ENCODE measurements at regions not wholly inside any gene's neighbourhood (a gene's known extent, or its start where the extent isn't known, plus 50 kb on each side); places are given as distances from the start of the nearest gene placed in this dataset.

- DNase-seq, result no peak
- H3K4me3 Mint-ChIP-seq, result no peak overlapping the region
- H3K27ac Mint-ChIP-seq, result no peak overlapping the region
Observed at GRCh38 chr14:89600950-89601826, 184.2 kb upstream of the FOXN3 start.

DNA sequence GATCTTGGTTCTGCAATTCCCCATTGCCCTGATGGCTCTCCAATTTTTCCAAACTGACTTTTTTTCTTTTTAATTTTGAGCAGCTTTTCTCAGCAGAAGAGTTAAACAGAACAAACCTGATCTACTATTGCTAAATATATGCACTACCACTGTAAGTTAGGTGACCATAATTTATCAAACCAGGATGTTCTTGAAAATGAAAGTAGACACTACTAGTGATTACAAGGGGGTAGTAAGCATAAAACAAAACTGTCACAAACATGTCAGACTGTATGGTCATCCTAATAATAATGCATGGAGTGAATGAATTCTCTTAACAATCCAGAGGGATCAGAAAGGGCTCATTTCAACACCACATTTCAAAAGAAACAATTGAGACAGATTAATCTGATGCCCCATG lies 183.0 kb upstream of the FOXN3 start:
- peaks cover 55% of the 10 kb centered on the region for H3K36me3 Mint-ChIP-seq (ENCODE audit: low read depth)
- peaks cover 44% of the 10 kb centered on the region for H3K4me1 Mint-ChIP-seq
- H3K9me3 Mint-ChIP-seq, result peaks cover 41% of the 10 kb centered on the region
- peak overlapping the region; percentile 26 for H3K27ac Mint-ChIP-seq
- no peak overlapping the region for H3K4me3 Mint-ChIP-seq
- H3K27me3 Mint-ChIP-seq, result no peaks in the 10 kb centered on the region
- DNase-seq, result no peak
- no peak for ATAC-seq

More at GRCh38 chr14:89600950-89601826, 184.2 kb upstream of the FOXN3 start:
- Mint-ChIP-seq H3K9me3 (peaks cover 40% of the 10 kb centered on the region), H3K36me3 (ENCODE audit: low read depth) (peaks cover 58% of the 10 kb centered on the region), H3K4me1 (peaks cover 46% of the 10 kb centered on the region), H3K27me3 (no peaks in the 10 kb centered on the region)
- no peak for ATAC-seq

- H3K9me3 Mint-ChIP-seq, result peaks cover 41% of the 10 kb centered on the region
- peaks cover 54% of the 10 kb centered on the region for H3K36me3 Mint-ChIP-seq (ENCODE audit: low read depth)
- ATAC-seq, result no peak
- H3K4me1 Mint-ChIP-seq, result peaks cover 30% of the 10 kb centered on the region
- H3K27ac Mint-ChIP-seq, result no peak overlapping the region
- H3K27me3 Mint-ChIP-seq, result no peaks in the 10 kb centered on the region
- no peak overlapping the region for H3K4me3 Mint-ChIP-seq
- DNase-seq, result no peak
Observed at GRCh38 chr14:89598548-89599186, 181.6 kb upstream of the FOXN3 start.

DNA sequence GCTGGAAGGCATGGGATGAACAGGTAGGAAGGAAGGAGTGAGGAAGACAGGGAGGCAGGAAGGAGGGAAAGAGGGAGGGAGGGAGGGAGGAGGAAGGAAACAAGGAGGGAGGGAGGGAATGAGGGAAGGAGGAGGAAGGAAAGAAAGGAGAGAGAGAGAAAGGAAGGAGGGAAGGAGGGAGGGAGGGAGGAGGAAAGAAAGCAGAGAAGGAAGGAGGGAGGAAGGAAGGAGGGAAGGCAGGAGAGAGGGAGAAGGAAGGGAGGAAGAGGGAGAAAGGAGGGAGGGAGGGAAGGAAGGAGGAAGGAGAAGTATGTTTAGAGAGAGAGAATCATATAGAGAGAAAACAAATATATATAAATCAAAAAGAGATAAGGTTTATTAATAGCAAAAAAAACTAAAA lies 175.9 kb upstream of the FOXN3 start:
- Mint-ChIP-seq H3K4me3 (no peak overlapping the region), H3K27me3 (no peaks in the 10 kb centered on the region), H3K9me3 (peaks cover 40% of the 10 kb centered on the region), H3K4me1 (peaks cover 42% of the 10 kb centered on the region), H3K27ac (no peak overlapping the region), H3K36me3 (ENCODE audit: low read depth) (peaks cover 49% of the 10 kb centered on the region)
- DNase-seq (no peak), ATAC-seq (no peak)

GRCh38 chr14:89589400-89590118 lies 172.5 kb upstream of the FOXN3 start:
- peaks cover 64% of the 10 kb centered on the region for H3K4me1 Mint-ChIP-seq
- peak overlapping the region; percentile 5 for H3K27ac Mint-ChIP-seq
- no peak for DNase-seq
- no peak overlapping the region for H3K4me3 Mint-ChIP-seq
- ATAC-seq, result peak; percentile 27
- peaks cover 19% of the 10 kb centered on the region for H3K9me3 Mint-ChIP-seq
- H3K36me3 Mint-ChIP-seq (ENCODE audit: low read depth), result peaks cover 45% of the 10 kb centered on the region
- H3K27me3 Mint-ChIP-seq, result no peaks in the 10 kb centered on the region

GRCh38 chr14:89588840-89589296 lies 171.8 kb upstream of the FOXN3 start:
- ATAC-seq (no peak), DNase-seq (no peak)
- Mint-ChIP-seq H3K4me3 (no peak overlapping the region), H3K27me3 (no peaks in the 10 kb centered on the region), H3K27ac (peak overlapping the region; percentile 5), H3K4me1 (peaks cover 64% of the 10 kb centered on the region), H3K9me3 (peaks cover 16% of the 10 kb centered on the region), H3K36me3 (ENCODE audit: low read depth) (peaks cover 40% of the 10 kb centered on the region)

- H3K36me3 Mint-ChIP-seq (ENCODE audit: low read depth), result peaks cover 40% of the 10 kb centered on the region
- no peak for ATAC-seq
- peaks cover 64% of the 10 kb centered on the region for H3K4me1 Mint-ChIP-seq
- H3K27ac Mint-ChIP-seq, result no peak overlapping the region
- H3K9me3 Mint-ChIP-seq, result peaks cover 16% of the 10 kb centered on the region
- H3K4me3 Mint-ChIP-seq, result no peak overlapping the region
- no peaks in the 10 kb centered on the region for H3K27me3 Mint-ChIP-seq
- DNase-seq, result no peak
Observed at GRCh38 chr14:89588016-89588415, 171.0 kb upstream of the FOXN3 start.

- no peak for ATAC-seq
Observed at GRCh38 chr14:89587136-89587420, 170.0 kb upstream of the FOXN3 start.

GRCh38 chr14:89586258-89587135 lies 169.5 kb upstream of the FOXN3 start:
- ATAC-seq (peak; percentile 88), DNase-seq (no peak)
- peaks cover 34% of the 10 kb centered on the region for H3K36me3 Mint-ChIP-seq (ENCODE audit: low read depth)
- H3K27me3 Mint-ChIP-seq, result no peaks in the 10 kb centered on the region
- H3K9me3 Mint-ChIP-seq, result peaks cover 1% of the 10 kb centered on the region
- H3K4me1 Mint-ChIP-seq, result peaks cover 61% of the 10 kb centered on the region
- peak overlapping the region; percentile 9 for H3K4me3 Mint-ChIP-seq
- H3K27ac Mint-ChIP-seq, result peak overlapping the region; percentile 16

More at GRCh38 chr14:89587136-89587420, 170.0 kb upstream of the FOXN3 start:
- Mint-ChIP-seq H3K36me3 (ENCODE audit: low read depth) (peaks cover 37% of the 10 kb centered on the region), H3K4me1 (peaks cover 63% of the 10 kb centered on the region), H3K27ac (no peak overlapping the region), H3K27me3 (no peaks in the 10 kb centered on the region), H3K4me3 (no peak overlapping the region), H3K9me3 (peaks cover 7% of the 10 kb centered on the region)
- DNase-seq, result no peak

GRCh38 chr14:89578156-89578555 lies 161.1 kb upstream of the FOXN3 start:
- no peak overlapping the region for H3K4me3 Mint-ChIP-seq

DNA sequence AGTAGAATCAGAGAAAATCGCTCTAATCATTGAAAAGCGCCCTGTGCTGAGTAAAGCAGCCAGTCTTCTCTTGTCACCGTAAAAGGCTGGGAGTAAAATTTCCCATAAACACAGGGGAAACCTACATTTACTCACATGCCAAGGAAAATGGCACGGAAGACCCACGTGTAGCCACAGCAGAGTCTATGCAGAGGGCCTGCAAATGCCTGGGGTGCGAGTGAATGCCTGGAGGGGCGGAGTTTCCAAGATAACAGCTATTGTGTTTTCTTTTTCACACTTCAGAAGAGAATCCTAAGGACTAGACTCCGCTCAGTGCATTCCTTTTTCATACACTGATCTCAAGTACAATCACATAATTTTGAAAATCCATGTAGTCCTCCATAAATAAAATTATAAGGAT lies 159.9 kb upstream of the FOXN3 start:
- Mint-ChIP-seq H3K27ac (no peak overlapping the region), H3K4me3 (no peak overlapping the region), H3K4me1 (peaks cover 14% of the 10 kb centered on the region), H3K9me3 (no peaks in the 10 kb centered on the region), H3K27me3 (no peaks in the 10 kb centered on the region), H3K36me3 (ENCODE audit: low read depth) (peaks cover 6% of the 10 kb centered on the region)
- ATAC-seq, result no peak
- DNase-seq, result no peak

More at GRCh38 chr14:89578156-89578555, 161.1 kb upstream of the FOXN3 start:
- Mint-ChIP-seq H3K27me3 (no peaks in the 10 kb centered on the region), H3K9me3 (no peaks in the 10 kb centered on the region), H3K36me3 (ENCODE audit: low read depth) (peaks cover 12% of the 10 kb centered on the region), H3K27ac (no peak overlapping the region), H3K4me1 (peaks cover 17% of the 10 kb centered on the region)
- DNase-seq (no peak), ATAC-seq (no peak)

- Mint-ChIP-seq H3K27ac (no peak overlapping the region), H3K36me3 (ENCODE audit: low read depth) (peaks cover 6% of the 10 kb centered on the region), H3K27me3 (no peaks in the 10 kb centered on the region), H3K4me1 (peaks cover 16% of the 10 kb centered on the region), H3K4me3 (no peak overlapping the region), H3K9me3 (no peaks in the 10 kb centered on the region)
- no peak for ATAC-seq
- DNase-seq, result no peak
Observed at GRCh38 chr14:89576145-89576927, 159.3 kb upstream of the FOXN3 start.

- Mint-ChIP-seq H3K4me3 (no peak overlapping the region), H3K4me1 (peaks cover 20% of the 10 kb centered on the region), H3K27ac (no peak overlapping the region), H3K27me3 (no peaks in the 10 kb centered on the region), H3K36me3 (ENCODE audit: low read depth) (peaks cover 6% of the 10 kb centered on the region), H3K9me3 (no peaks in the 10 kb centered on the region)
- no peak for ATAC-seq
- DNase-seq, result no peak
Observed at GRCh38 chr14:89575386-89576061, 158.5 kb upstream of the FOXN3 start.

Measured in activated naive CD8-positive, alpha-beta T cell treated with anti-CD3 and anti-CD28 coated beads, Interleukin-2, amount 50 U/mL, for 24 hours (primary cell).